Large intestine (tissue), 3 donors: ENCODE measurements at regions not wholly inside any gene's neighbourhood (a gene's known extent, or its start where the extent isn't known, plus 50 kb on each side); places are given as distances from the start of the nearest gene placed in this dataset.

ENCODE experiments used
- DNase-seq, 2 donors: peaks; one replicate each; pipeline versions ENCODE4 v3.0.0 to v3.0.0-alpha.2; 2013
- H3K27ac ChIP-seq: one replicate; pipeline ENCODE4 v1.5.1; 2013; ENCODE audit warnings: low read length
- H3K27me3 ChIP-seq: 2 replicates; pipeline ENCODE4 v1.6.1; 2013; ENCODE audit warnings: low read length; ENCODE audit not compliant: control insufficient read depth, insufficient read depth
- H3K36me3 ChIP-seq: 2 replicates; pipeline ENCODE4 v1.6.1; 2013; ENCODE audit warnings: low read length; ENCODE audit not compliant: control insufficient read depth, insufficient read depth
- H3K4me1 ChIP-seq: one replicate; pipeline ENCODE4 v1.6.1; 2013; ENCODE audit warnings: low read length; ENCODE audit not compliant: control insufficient read depth, insufficient read depth
- H3K4me3 ChIP-seq: one replicate; pipeline ENCODE4 v1.5.1; 2013; ENCODE audit warnings: low read length
- H3K9me3 ChIP-seq: one replicate; pipeline ENCODE4 v1.6.1; 2013; ENCODE audit warnings: mild to moderate bottlenecking, low read depth, low read length, moderate library complexity; ENCODE audit not compliant: control insufficient read depth
- WGBS: methylation state at CpG from one replicate; pipeline ENCODE4 v1.1.5; 2013; ENCODE audit warnings: low lambda C conversion rate; ENCODE audit not compliant: insufficient coverage; 5-methylcytosine and 5-hydroxymethylcytosine counted together

- Histone ChIP-seq H3K27ac (no peak overlapping the region), H3K4me3 (no peak overlapping the region), H3K27me3 (no peaks in the 10 kb centered on the region), H3K4me1 (no peaks in the 10 kb centered on the region), H3K36me3 (peaks cover 9% of the 10 kb centered on the region), H3K9me3 (no peaks in the 10 kb centered on the region)
- DNase-seq, result no peak
Observed at GRCh38 chrX:45745479-45745878, 544.8 kb upstream of the DIPK2B start.

- no CpG with 5 or more reads among the region's 6 CpGs for WGBS
- DNase-seq, result no peak
- Histone ChIP-seq H3K27me3 (no peaks in the 10 kb centered on the region), H3K9me3 (no peaks in the 10 kb centered on the region), H3K4me3 (no peak overlapping the region), H3K36me3 (peaks cover 9% of the 10 kb centered on the region), H3K27ac (no peak overlapping the region), H3K4me1 (no peaks in the 10 kb centered on the region)
Observed at GRCh38 chrX:45743906-45744625, 543.4 kb upstream of the DIPK2B start.

DNA sequence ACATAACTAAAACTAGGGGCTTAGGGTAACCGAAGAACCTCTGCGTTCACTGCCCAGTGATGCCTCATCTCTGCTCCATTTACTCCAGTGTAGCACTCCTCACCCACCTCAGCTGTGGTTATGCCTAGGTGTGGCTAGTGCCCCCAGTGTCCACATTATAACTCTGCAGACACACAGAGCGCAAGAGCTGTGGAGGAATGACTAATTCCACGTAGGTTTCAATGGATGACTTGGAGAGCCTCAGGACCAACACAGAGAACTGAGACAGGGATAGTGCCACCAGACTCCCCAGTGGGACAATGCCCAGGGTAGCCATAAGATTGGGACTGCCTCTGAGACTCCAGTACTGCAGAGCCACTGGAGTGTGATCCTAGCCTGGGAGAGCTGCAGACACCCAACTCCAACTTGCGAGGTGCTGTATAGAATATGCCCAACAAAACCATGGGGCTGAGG lies 542.4 kb upstream of the DIPK2B start:
- no peak overlapping the region for H3K4me3 ChIP-seq
- no peaks in the 10 kb centered on the region for H3K9me3 ChIP-seq
- no peaks in the 10 kb centered on the region for H3K4me1 ChIP-seq
- no peaks in the 10 kb centered on the region for H3K27me3 ChIP-seq
- H3K27ac ChIP-seq, result no peak overlapping the region
- H3K36me3 ChIP-seq, result peaks cover 9% of the 10 kb centered on the region
- no peak for DNase-seq
- no CpG with 5 or more reads among the region's 5 CpGs for WGBS

DNA sequence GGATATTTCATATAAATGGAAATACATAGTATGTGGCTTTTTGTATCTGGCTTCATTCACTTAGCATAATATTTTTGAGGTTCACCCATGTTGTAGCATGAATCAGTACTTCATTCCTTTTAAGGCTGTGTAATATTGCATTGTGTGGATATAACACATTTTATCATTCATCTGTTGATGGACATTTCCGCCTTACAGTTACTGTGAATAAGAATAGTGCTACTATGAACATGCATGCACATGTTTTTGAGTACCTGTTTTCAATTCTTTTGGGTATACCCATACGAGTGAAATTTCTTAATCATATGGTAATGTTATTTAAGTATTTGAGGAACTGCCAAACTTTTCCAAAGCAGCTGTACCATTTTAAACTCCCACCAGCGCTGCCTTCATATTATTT lies 539.6 kb upstream of the DIPK2B start:
- no peak overlapping the region for H3K4me3 ChIP-seq
- no peaks in the 10 kb centered on the region for H3K4me1 ChIP-seq
- no CpG with 5 or more reads among the region's 3 CpGs for WGBS

DNA sequence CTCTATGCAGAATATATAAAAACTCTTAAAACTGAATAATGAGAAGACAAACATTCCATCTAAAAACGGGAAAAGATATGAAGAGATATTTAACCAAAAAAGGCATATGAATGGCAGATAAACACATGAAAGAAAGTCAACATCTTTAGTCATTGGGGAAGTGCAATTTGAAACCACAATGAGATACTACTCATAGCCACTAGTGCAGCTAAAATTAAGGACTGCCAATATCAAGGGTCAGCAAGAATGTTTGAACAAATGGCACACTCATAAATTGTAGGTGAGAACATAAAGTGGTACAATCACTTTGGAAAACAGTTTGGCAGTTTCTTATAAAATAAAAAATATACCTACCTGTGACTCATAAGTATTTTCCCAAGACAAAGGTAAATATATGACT lies 534.9 kb upstream of the DIPK2B start:
- no peak overlapping the region for H3K4me3 ChIP-seq
- H3K27ac ChIP-seq, result no peak overlapping the region
- H3K27me3 ChIP-seq, result no peaks in the 10 kb centered on the region
- WGBS, result no CpG with 5 or more reads among the region's 1 CpG
- H3K36me3 ChIP-seq, result no peaks in the 10 kb centered on the region
- DNase-seq, result no peak
- no peaks in the 10 kb centered on the region for H3K4me1 ChIP-seq
- H3K9me3 ChIP-seq, result no peaks in the 10 kb centered on the region

More for the DNA sequence above, 539.6 kb upstream of the DIPK2B start:
- Histone ChIP-seq H3K9me3 (no peaks in the 10 kb centered on the region), H3K27me3 (no peaks in the 10 kb centered on the region), H3K36me3 (peaks cover 4% of the 10 kb centered on the region), H3K27ac (no peak overlapping the region)
- no peak for DNase-seq

DNA sequence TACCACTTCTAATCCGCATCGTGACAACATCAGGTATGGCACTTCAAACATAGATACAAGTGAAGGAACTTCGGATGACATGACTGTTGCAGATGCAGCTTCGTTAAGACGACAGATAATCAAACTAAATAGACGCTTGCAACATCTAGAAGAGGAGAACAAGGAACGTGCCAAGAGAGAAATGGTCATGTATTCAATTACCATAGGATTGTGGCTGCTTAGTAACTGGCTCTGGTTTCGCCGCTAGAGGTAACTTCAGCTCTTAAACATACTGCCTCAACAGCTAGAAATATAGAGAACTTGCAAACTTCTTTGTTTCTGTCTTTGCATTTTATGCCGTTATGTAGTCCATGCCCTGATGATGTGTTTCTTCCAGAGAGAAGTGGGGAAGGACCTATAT lies 530.8 kb upstream of the DIPK2B start:
- Histone ChIP-seq H3K4me1 (no peaks in the 10 kb centered on the region), H3K36me3 (no peaks in the 10 kb centered on the region), H3K27ac (no peak overlapping the region), H3K27me3 (no peaks in the 10 kb centered on the region), H3K9me3 (no peaks in the 10 kb centered on the region), H3K4me3 (no peak overlapping the region)
- no CpG with 5 or more reads among the region's 10 CpGs for WGBS
- DNase-seq, result no peak

DNA sequence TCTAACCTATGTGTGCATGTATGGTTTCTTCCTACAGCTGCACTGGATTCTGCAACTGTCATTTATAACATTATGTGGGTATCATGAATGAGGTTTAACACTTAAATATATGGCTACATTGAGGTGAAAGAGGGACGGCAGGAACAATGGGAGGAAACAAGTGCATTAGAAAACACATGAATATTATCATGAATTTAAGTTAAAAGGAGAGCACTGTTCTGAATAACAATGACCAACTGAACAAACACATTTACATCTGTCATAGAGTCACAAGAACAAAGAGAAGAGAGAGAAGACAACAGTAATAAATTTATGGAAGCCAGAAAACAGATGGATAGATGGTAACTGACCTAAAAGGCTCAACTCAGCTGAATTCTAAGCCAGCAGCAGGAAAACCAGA lies 527.1 kb upstream of the DIPK2B start:
- DNase-seq, result no peak
- Histone ChIP-seq H3K4me1 (no peaks in the 10 kb centered on the region), H3K9me3 (no peaks in the 10 kb centered on the region), H3K36me3 (no peaks in the 10 kb centered on the region), H3K4me3 (no peak overlapping the region), H3K27me3 (no peaks in the 10 kb centered on the region), H3K27ac (no peak overlapping the region)
- no CpG with 5 or more reads among the region's 1 CpG for WGBS

DNA sequence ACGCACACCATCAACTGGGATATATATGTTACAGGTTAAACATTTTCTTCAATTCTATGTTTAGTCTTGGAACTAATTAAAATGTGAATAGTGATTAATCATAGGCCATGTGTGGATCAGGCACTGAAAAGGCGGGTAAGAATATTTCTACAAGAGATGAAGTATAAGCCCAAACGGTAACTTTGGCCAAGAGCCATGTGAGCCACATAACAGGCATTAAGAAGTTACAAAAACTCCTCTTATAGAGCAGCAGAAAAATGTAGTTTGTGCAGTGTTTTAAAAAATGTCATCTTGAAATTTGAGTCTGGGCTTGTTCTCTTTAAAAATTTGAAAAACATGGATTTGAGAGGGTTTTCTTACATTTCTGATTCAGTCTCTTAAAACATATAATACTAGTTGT lies 521.8 kb upstream of the DIPK2B start:
- H3K27me3 ChIP-seq, result no peaks in the 10 kb centered on the region
- no peak for DNase-seq
- no peaks in the 10 kb centered on the region for H3K9me3 ChIP-seq
- H3K27ac ChIP-seq, result no peak overlapping the region
- no peaks in the 10 kb centered on the region for H3K4me1 ChIP-seq
- no CpG with 5 or more reads among the region's 3 CpGs for WGBS
- no peaks in the 10 kb centered on the region for H3K36me3 ChIP-seq
- no peak overlapping the region for H3K4me3 ChIP-seq

DNA sequence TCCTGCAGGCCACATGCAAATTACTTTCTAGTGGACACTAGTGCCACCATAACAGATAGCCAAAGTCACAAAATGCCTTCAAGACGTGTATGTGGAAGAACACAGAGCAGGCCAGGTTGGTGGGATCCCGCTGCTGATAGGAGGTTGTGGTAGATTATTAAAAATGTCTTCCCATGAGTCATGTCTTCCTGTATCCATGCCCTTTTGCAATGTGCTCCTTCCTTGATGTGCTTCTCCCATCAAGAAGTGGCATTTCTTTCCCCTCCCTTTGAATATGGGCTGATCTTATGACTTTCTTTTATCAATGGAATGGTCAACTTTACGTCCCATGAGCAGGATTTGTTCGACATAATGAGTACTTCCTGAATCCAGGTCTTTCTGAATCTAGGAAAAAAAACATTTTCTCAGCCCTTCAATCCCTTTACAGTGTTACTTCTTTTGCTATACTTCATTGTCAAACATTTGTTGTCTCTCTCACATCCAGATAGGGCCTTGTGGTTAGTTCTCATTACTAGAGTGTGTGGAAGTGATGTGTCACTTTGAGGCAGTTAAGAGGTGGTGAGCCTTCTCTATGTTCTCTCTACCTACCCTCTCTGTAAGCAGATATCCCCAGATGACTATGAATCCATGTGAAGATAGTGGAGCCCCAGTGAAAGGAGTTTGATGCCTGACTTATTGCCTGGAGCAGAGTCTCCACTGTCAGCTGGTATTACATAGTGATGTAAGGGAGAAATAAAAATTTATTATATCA lies 519.2 kb upstream of the DIPK2B start:
- H3K27ac ChIP-seq, result no peak overlapping the region
- no peak overlapping the region for H3K4me3 ChIP-seq
- DNase-seq, result no peak
- 80% methylated on average over 2 of the region's 4 CpGs for WGBS
- no peaks in the 10 kb centered on the region for H3K36me3 ChIP-seq
- no peaks in the 10 kb centered on the region for H3K27me3 ChIP-seq
- no peaks in the 10 kb centered on the region for H3K9me3 ChIP-seq
- H3K4me1 ChIP-seq, result peaks cover 11% of the 10 kb centered on the region

- no CpG with 5 or more reads among the region's 1 CpG for WGBS
Observed at GRCh38 chrX:45718676-45719075, 518.0 kb upstream of the DIPK2B start.

DNA sequence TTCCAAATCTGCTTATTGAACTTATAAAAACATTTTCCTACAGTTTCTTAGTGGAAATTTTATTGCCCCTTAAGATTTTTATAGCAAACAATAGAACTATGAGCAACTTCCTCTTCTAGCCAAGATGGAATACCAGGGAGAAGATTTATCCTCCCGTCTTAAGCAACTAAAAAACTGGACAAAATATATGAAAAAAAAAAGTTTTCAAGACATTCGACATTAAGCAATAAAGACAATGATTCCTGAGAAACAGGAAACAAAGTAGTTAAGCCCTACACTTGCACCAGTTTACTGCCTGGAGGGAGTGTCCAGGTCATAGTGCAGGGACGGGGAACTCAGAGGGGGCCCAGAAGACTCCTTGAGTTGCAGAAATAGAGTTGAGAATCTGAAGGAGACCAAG lies 516.1 kb upstream of the DIPK2B start:
- Histone ChIP-seq H3K27me3 (no peaks in the 10 kb centered on the region), H3K36me3 (no peaks in the 10 kb centered on the region), H3K4me1 (peaks cover 11% of the 10 kb centered on the region), H3K27ac (peak overlapping the region; percentile 62), H3K4me3 (no peak overlapping the region), H3K9me3 (no peaks in the 10 kb centered on the region)
- peak; percentile 46 to 72 for DNase-seq
- WGBS, result no CpG with 5 or more reads among the region's 3 CpGs

More at GRCh38 chrX:45718676-45719075, 518.0 kb upstream of the DIPK2B start:
- Histone ChIP-seq H3K36me3 (no peaks in the 10 kb centered on the region), H3K9me3 (no peaks in the 10 kb centered on the region), H3K27me3 (no peaks in the 10 kb centered on the region), H3K27ac (no peak overlapping the region), H3K4me3 (no peak overlapping the region), H3K4me1 (peaks cover 11% of the 10 kb centered on the region)
- no peak for DNase-seq
